Embryonic facial prominence (tissue), 1 donor: ENCODE measurements at regions not wholly inside any gene's neighbourhood (a gene's known extent, or its start where the extent isn't known, plus 50 kb on each side); places are given as distances from the start of the nearest gene placed in this dataset.

Source experiments
- DNase-seq: peaks from one replicate; pipeline ENCODE4 v3.0.0-alpha.2; 2016; ENCODE audit errors: extremely low spot score

DNA sequence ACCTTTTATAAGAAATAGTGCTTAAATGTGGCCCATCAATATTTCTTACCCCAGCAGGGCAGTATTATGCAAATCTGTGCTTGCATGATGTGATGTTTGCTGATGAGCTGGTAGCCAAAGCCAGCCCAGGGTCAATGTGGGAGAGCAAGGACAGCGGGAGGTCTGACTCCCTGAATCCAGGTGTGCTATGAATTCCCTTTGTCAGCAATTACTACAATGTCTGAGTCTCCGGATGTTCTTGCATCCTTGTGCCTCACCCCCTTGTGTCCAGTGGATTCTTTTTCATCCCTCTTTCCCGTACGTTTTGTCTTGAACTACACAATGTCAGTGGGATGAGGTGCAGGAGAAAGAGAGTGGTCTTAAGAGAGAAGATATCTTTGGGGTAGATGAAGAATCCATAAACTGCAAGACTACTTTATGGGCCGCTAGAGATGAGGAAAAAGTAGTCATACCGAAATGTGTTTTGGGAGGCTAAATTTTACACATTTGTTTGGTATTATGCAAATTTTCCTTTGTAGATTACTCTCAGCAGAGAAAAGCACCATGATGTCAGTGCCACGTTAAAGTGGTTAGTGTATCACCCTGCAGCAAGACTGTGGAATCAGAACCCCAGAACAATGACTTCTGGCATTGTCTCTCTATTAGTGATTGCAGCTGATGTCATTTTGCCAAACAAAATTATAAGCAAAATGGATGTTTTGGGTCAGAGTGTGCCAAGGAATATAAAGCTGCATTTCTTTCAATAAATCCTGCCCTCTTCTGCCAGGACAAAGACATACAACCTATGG is 53.5 kb upstream of the TSHZ3 start:
- DNase-seq, result no peak

DNA sequence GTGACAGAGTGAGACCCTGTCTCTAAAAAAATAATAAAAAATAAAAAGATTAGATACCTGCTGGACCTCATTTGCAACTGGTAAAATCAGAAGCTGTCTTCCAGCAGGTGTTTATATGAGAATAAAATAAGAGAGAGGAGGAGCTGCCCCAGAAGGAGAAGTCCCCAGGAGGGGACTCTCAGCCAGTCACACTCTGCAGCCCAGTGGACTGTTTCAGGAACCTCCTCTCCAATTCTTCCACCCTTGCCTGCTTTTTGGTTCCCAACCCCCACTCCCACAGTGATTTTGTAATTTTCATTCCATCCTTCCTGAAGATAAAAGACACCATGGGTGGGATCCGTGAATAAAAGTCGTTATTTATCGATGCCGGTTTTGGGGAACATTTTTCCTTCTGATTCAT is 56.9 kb upstream of the TSHZ3 start:
- DNase-seq, result no peak

DNA sequence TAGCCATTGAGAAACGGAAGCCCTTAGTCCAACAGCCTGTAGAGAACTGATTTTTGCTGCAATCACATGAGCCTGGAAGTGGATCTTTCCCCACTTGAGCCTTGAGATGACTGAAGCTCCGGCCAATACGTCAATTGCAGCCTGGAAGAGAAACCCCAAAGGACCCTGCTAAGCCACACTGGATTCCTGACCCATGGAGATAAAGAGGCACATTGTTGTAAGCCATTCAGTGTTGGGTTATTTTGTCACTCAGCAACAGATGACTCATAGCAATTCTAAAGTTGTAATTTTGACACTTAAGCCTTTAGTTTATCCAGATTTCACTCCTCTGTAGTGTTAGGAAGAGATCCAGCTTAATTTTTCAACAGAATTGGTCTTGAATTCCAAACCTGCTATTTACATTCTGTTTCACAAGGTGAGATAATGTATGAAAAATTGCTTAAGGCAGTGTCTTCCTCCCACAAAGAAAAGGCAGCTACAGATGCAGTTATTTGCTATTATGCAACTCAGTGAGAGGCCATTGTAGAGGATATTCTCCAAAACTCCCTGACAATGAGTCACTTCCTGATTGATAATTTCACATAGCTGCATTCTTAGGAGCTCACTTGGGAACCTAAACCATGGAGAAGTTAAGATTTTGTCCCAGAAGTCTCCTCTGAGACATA is 59.4 kb upstream of the TSHZ3 start:
- DNase-seq, result no peak

DNA sequence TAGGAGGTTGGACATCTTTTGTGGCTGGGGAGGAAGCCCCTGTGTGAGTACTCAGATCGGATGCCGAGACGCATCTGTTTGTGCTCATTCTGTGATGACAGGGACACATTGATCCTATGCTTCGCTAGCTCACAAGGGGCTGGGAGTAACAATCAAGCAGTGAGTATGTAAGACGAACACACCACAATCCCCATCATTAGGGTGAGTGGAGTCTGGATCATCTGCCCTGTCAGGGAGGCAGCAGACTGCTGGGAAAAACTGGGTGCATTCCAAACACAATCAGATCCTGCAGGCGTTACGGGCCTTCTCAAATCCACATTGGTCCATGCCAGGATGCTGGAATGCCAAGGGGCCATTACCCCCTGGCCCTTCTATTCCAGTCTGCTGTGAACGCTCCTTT is 64.1 kb upstream of the TSHZ3 start:
- DNase-seq, result no peak

DNA sequence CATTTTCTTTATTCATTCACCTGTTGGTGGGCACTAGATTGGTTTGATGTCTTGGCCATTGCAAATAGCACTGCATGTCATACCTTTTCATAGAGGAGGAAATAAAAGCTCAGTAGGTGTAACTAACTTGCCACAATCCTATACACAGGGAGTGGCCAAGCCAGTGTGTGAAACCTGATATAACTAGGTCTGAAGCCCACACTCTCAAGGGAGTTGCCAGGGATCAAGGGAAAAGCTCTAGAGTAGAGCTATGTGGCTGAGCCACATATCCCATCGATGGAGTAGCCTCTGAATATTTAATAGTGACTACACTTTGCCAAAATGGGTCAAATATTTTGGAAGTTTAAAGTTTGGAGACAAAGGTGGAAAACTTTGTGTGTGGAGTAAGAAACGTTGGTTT is 66.1 kb upstream of the TSHZ3 start:
- no peak for DNase-seq

DNA sequence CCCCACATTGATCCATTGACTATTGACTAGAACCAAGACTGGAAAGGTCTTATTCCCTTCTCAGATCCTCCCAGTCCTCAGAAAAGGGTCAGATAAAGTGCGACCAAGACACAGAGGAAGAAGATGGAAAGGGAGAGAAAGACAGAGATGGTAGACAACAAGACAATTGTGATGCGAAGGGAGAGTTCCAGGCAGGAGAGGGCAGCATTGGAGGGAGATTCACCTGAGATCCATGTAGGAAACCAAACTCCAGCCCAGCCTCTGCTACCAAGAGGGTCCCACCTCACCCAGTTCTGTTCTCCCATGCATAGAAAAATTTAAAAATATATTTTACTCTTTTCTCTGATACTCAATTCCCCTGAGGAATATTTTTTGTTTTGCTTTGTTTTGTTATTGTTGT is 67.3 kb upstream of the TSHZ3 start:
- no peak for DNase-seq

DNA sequence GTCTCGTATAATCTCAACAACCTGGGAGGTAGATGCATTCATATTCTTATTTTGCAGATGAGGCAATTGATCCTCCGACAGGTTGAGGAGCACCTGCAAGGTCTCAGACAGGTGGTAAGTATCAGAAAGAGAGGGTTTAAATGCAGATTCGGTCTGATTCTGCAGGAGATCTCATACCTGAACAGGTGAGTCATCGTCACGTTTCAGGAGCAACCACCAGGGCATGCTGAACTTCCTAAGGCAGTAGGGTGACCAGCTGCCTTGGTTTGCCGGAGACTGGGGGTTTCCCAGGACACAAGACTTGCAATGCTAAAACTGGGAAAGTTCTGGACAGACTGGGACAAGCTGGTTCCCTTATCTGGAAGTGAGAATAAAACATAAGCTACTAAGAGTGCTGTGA is 68.8 kb upstream of the TSHZ3 start:
- no peak for DNase-seq

DNA sequence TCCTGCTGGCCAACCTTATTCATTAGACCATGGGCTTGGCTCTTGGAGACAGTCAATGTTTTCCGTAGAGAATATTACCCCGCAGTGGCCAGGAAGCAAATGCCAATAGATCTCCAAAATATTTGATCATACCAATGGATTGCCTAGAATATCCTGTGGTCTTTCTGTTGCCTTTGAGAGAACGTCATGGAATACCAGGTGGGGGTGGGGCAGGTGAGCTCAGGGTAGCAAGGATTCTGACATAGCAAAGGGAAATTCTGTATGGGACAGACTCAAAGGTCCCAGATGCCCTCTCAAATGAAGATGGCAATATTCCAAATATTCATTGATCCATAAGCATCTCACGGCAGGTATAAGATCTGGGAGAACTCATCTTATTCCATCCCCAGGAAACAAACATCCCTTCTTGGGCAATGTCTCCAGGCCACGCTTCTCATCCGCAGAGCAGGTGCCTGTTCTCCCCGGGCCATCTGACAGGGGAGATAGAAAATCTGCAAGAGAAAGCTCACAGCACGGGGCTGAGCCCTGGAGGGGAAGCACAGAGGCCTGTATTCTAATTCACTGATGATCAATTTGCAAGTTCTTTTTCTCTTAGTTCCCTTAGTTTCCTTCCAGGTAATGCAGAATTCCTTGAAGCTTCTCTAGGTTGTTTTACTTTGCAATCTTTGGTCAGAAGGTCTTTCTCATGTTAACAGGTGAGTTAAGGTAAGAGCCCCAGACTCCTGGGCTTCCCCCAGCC is 69.6 kb upstream of the TSHZ3 start:
- no peak for DNase-seq

DNA sequence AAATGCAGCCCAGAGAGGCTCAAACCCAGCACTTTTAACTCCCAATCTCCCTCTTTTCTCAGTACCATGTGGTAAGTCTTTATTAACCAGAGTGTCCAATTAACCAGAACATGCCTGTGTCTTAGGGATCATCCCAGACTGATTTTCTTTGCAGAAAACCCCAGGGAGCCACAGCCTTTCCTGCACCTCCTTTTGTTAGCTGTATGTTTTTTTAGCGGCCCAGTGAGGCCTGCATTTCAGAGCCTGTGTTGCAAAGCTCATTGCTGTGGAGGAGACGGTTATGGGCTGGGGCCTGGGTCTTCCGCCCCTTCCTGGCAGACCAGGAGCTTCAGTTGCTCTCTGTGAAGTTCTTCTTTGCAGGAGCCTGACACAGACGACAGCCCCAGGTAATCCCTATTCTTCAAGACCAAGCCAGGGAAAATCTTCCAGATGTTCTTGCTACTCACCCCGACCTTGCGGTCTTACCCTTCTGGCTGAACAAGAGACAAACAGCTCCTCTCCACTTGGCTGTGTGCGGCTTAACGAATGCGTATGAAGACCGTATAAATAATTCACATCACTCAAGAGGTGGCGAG is 70.7 kb upstream of the TSHZ3 start:
- DNase-seq, result no peak

DNA sequence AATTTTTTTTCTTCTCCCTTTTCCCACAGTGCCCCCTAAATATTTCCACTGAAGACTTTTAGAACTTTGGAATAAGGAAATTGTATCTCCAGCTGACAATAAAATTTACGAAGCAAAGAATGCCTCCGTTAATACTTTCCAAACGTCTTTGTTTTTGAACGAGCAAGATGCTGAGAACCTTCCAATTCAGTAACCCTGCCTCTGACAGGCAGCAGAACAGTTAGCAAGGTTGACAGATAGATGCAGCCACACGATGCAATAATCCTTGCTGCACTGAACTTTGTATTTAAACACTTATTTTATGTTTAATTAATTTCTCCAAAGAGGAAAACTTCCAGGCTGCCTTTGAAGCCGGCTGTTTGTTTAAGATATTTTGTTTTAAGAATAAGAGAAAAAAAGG is 71.8 kb upstream of the TSHZ3 start:
- DNase-seq, result no peak

DNA sequence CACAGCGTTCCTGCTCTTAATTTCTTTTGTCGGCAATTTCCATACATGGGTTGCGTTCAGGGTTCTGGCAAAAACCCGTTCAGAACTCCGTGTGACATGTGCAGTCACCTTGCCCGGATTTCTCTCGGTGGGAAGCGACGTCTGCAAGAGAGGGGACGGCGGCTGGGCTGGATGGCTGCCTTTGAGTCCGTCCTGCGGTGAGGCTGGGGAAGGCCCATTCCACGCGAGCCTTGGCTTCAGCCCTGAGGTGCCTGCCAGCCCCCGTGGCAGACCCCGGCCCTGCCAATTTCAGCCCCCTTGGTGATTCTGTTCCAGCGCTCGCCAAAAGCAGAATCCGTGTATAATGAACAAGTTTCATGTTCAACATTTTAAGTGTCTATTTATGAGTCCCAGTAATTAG is 72.6 kb upstream of the TSHZ3 start:
- no peak for DNase-seq

DNA sequence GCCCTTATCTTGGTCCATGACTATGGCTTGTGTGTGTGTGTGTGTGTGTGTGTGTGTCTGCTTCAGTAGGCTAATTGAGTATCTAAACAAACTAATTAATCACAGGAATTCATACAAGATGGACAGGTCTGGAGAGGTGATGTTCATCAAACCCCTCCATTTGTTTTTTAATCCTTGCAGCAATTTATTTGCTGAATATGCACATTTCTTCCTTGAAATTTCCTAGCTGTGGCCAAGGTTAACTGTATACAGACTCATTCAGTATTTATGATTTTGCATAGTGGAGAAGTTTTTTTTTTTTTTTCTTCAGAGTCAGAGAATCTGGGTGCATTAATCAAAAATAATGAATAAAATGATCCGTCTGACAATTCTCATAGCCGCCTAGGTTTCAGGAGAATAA is 74.7 kb upstream of the TSHZ3 start:
- DNase-seq, result no peak

DNA sequence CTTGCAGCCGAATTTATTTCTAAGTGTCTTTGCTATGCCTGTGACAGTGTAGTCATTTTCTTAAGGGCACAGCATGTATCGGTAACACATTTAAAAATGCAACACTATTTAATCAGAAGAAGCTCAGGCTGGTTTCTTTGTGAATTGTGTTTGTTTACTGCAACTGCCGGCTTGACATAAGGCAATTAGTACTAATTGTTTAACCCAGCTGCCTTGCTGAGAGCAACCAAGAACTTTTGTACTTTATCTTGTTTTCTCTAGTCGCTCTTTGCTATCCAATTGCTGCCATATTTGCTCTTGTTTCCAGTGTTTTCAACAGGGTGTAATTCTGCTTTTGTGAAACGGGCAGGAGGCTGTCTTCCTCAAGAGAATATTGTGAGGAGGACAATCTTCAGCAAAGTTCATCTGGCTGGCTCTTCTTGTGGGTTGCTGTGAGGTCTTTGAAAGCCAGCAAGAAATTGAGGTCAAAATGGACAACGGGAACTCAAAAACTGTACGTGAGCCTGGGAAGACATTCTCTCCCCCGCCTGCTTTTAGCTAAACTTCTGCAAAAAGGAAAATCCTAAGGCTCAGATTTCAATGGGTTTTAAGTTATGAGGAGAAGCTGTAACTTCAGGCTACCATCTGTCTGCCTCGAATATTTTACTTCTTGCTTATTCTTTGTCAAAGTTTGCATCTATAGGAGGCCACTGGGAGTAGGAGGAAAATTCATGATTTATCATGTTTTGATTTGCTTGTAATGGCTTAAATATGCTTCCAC is 75.8 kb upstream of the TSHZ3 start:
- DNase-seq, result no peak

DNA sequence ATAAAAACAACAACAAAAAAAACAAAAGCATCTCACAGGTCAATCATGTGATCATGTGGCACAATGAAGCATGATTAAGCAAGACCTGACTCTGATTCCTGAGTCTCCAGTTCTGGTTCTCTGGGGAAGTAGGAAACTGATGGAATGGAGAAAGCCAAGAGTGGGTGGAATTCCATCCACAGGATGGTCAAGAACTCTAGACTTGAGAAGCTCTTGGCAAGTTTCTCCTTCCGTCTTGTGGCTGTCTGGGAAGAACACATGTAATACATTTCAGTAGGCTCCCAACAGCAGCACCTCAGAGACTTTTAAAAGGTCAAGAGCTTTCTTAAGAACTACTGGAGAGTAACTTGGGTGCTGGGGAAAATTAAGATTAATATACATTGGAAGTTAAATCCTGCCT is 78.6 kb upstream of the TSHZ3 start:
- no peak for DNase-seq

DNA sequence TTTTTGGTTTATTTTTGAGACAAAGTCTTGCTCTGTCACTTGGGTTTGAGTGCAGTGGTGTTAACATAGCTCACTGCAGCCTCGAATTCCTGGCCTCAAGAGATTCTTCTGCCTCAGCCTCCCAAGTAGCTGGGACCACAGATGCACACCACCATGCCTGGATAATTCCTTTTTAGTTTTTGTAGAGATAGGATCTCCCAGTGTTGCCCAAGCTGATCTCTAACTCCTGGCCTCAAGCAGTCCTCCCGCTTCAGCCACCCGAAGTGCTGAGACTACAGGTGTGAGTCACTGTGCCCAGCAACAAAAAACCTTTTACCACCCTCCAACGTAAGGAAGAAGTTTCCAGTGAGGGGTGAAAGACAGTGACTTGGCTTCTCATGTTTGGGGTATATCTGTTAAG is 81.1 kb upstream of the TSHZ3 start:
- DNase-seq, result no peak

DNA sequence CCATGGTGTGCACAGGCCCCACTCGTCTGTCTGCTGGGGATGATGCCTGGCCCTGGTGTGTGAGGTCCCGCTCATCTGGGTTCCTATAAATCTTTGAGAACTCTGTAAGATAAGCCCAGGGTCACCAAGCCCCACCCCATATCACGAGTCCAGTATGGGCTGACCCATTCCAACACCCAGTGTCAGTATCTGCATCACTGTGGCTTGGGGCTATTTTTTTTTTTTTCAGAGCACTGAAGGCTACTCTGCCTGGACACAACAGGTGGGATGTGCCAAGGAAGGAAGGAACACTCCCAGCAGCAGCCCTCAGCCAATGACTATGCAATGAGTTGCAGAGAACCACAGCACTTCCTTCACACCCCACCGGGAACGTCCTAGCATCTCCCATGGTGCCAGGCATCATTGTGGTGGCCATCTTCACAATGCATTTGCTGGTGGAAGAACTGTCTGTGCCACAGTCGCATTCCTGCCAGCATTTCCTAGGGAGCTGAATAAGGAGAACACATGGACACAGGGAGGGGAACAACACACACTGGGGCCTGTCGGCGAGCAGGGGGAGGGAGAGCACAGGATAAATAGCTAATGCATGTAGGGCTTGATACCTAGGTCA is 83.1 kb upstream of the TSHZ3 start:
- no peak for DNase-seq

DNA sequence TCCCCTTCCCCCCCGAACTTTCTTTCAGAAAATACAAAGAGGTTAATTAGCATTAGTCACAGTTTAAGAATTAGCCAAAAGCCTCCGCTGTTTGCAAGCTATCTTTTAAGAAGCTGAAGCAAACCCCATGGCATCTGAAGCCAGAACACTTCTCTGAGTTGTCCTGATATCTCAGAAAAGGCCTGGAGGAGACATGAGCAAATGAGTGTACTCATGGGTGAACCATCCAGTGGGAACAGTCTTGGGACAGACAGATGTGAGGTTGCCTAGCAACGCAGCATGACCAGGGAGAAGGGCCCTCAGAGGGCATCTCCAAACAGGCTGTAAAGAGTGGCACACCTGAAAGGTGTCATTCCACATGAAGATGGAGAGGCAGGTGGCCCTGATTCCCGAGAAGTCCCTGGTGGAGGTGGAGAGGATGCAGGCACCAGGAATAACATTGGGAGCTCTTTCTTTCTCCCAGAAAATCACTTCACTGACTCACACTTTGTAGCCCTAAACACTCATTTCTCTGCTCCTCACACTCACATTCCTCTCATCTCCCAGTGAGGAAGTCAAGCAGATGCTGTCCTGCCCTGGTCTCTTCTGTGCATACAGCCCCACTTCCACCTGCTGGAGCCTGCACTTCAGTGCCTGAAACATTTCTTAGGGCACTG is 87.0 kb upstream of the TSHZ3 start:
- no peak for DNase-seq

DNA sequence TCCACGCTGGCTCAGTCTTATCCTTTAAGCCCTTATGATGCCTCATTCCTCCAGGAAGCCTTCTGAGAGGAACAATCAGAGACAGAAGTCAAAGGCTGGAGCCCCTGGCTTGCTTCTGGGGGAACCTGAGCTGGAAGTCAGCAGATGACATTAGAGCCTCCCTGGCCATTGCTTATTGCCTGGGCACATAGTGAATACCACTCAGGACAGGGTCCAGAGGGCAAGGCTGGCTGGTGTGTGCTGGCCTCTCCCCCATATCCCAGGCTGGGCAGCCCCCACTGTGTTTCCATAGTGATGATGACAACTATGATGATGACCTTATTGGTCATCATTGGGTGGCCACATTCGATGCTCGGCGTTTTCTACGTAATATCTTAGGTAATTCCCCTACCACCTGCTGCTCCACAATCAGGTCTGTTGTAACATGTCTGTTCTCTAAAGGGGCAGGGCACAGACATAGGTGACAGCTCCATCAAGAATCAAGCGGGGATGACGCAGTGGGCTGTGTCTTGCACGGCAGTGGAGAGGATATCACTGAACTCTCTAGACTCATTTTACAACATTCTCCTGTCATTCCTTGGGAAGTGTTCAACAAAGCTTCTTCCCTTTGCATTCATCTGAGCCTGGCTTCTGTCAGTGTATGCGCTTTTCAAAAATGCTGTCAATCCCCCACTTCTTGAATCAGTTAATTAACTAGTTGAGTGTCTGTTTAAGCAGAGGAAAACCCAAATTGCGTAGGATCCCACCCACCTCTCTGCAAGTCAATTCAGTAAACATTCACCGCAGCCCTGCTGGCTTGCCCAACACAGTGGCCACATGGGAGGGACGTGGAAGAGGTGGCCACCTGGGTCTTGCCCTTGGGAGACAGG is 89.4 kb upstream of the TSHZ3 start:
- DNase-seq, result no peak

DNA sequence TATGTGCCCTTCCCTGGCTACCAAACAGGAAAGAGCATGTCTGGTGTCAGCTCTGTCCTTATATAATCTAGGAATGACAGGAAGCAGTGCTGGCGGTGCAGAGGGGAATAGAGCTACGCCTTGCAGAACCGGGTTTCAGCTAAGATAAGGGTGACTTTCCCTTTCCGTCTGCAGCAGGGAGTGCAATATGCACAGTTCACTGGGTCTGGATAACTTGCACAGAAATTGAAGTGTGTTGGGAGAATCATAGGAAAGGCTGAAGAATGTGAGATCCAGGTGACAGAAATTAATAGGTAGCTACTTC is 90.0 kb upstream of the TSHZ3 start:
- DNase-seq, result no peak

DNA sequence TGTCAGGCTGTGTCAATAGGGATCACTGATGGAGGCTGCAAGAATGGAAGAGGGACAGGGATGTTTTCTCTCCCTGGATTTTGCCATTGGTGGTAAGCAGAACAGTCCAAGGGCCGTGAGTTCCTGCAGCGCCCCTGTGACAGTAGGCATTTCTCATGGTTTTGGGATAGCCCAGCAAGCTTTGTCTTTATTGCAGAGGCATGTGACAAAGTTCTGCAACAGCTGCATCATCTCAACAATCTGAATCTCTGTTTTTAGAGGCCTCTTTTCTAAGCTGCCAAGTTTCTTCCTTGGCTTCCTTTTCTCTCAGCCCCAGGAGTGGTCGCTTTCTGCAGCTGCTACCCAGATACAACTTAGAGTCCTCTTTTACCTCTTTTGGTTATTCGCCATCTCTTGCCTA is 95.7 kb upstream of the TSHZ3 start:
- no peak for DNase-seq
